Stimulated activated CD4-positive, alpha-beta T cell treated with anti-CD3 and anti-CD28 coated beads, Interleukin-2, amount 100 ng/mL, for 48 hours (primary cell): ENCODE measurements at regions not wholly inside any gene's neighbourhood (a gene's known extent, or its start where the extent isn't known, plus 50 kb on each side); places are given as distances from the start of the nearest gene placed in this dataset.

Experiments used
- DNase-seq, 2 donors: peaks; one replicate each; pipeline ENCODE4 v3.0.0-alpha.2; 2020

GRCh38 chr15:46329876-46330275 lies 695.0 kb downstream of the SQOR start:
- no peak for DNase-seq

GRCh38 chr15:46331546-46331945 lies 696.7 kb downstream of the SQOR start:
- DNase-seq = no peak

DNA sequence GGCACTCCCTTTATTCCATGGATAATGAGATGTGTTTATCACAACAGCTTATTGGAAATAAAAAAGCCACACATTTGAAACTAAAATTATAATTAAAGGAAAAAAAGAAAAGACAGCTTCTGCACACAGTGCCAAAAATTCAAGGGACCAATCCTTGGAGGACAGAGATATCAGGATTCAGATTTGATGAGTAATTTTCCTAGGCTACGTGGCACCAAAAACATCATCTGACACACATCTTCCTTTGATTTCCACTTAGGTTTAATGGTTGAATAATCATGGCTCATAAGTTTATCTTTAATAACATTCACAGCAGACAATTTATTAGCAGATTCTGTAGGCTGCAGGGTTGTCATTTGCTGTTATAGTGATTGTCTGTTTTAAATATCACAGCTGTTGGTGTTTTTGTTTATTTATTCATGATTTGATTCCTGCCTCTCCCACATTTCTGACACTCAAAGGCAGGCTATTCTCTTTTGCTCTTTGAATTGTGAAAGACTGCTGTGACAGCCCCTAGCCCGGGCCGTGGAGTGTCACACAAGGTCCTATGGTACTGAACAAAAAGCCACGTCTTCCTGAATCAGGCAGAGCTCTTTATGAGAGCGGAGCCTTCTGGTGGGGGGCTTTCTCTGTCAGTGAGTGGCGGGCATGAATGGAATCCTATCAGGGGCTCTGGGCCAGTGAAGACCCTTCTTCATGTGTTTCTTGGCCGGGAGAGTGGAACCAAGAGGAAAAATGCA lies 708.5 kb downstream of the SQOR start:
- DNase-seq = no peak

DNA sequence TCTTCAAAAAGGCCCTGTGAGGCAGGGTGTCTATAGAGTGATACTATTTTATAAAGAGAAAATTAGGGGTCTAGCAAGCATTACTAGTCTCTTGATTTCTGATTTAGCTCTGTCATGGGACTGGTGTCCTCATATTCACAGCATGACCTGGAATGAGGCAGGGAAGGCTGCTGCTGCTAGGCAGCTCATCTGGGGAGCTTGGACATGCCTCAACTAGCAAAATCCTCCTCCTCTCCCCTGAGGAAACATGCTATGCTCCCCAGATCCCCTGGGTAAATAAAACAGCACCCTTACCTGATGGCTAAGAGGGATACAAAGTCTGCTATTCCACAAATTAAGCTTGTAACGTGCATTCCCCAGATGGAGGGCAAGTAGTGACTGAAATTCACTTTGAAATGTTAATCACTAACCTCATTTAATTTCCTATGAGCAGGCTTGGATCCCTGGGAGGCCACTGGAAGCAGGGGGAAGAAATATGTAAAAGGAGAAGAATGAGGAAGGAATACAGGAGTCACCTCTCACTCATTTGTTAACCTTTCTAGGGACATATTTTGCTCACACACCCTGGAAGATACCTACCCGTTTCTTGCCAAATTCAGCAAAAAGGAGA lies 709.4 kb downstream of the SQOR start:
- DNase-seq = no peak

DNA sequence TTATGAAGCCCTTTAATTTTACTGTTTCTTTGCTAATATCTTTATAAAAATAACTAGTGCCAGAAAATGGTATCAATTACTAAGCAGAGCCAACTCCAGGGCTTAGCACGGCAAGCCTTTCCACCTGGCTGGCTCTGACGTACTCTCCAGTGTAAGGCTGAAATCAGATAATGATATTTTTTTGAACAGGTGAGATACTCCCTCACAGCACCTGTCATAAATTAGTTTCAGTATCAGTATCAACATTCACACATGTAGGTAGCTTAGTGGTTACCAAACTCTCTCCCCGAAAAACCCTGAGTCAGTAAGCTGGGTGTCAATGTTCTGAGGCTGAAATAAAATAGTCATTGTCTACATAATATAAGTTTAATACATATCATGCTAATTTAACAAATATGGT lies 710.1 kb downstream of the SQOR start:
- no peak for DNase-seq

- DNase-seq = no peak
Measured at GRCh38 chr15:46354443-46354842, 719.6 kb downstream of the SQOR start.

DNA sequence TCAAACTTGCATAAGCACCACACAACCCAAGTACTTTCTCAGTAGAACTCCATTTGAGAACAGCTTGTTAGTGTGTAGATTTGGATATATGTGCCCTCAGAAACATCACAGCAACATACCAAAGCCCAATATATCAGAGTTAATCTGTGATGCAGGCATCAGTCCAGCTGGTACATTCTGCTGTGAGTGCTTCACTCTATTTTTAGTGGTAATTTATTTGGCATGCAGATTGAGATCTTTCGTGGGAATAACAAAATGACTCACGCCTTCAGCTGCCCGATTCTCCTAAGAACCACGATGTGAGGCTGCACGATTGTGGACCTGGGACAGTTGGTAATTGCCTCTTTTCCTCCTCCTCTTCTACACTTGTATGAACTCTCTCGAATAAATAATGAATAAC lies 730.7 kb downstream of the SQOR start:
- DNase-seq = no peak

GRCh38 chr15:46366360-46367007 lies 731.7 kb downstream of the SQOR start:
- DNase-seq = no peak

GRCh38 chr15:46383978-46384377 lies 749.1 kb downstream of the SQOR start:
- no peak for DNase-seq

DNA sequence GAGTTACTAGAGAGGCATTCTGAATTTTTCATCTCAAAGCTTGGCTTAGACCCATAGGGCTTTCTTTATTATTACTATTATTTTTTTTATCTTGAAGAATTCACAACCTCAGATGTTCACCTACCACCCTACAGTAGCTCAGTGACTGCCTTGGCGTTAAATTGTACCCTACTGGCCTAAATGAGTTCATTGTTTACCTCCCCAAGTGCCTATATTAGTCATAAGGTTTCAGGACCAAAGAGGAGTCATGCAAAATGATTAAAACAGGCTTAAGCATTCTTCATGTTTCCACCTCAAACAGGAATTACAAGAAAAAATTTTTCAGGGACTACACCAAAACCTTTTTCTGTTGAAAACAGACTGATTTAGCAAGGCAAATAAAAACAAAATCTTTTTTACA lies 751.5 kb downstream of the SQOR start:
- DNase-seq = no peak

- no peak for DNase-seq
Measured at GRCh38 chr15:46389739-46390138, 754.9 kb downstream of the SQOR start.

DNA sequence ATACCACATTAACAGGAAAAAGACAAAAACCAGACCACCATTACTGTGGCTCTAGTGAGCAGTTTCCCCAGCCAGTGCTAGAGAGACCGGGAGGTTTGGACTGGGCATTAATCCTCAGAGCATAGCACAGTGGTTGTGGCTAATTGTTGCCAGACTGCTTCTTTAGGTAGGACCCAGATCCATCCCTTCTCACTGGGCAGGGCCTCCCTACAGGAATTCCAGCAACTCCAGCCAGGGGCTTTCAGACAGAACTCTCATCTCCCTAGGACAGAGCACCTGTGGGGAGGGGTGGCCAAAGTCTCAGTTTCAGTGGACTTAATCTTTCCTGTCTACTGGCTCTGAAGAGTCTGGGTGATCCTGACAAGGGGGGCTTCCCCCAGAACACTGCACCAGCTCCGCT lies 759.6 kb downstream of the SQOR start:
- no peak for DNase-seq

DNA sequence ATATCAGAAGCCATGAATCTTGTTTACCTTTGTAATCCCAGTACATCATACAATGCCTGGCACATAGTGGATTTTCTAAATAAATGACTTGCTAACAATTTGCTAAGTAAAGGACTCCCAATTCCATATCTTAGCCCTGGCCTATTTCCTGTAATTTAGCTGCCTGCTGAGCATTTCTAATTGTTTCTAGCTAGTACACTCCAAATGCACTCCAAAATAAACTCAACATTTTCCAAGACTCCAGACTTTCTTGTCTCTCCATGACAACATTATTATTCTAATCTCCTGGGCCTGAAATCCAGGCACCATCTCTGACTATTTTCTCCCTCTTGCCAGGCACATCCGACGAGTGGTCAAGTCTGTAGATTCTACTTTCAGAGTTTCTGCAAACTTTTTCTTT lies 773.5 kb downstream of the SQOR start:
- no peak for DNase-seq

DNA sequence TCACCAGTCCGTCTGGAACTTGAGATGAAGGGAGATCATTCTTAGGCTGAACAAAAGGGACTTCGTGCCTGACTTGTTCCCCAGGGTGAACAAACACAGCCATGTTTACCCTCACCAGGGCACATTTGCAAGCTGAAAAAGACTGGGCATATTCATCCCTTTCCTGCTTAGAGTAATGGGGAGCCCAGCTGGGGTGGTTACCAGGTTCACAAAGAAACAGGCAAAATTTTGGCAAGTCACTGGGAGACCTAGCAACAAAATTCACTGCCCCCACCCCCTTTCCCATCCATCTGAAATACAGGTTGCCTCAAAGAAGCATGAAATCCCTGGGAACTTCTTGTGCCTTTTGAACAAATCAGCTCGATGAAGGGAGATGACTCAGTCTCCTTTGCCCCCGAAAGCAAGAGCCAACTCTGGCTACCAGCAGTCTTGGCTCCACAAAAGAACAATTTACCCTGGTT lies 775.0 kb downstream of the SQOR start:
- DNase-seq = no peak

DNA sequence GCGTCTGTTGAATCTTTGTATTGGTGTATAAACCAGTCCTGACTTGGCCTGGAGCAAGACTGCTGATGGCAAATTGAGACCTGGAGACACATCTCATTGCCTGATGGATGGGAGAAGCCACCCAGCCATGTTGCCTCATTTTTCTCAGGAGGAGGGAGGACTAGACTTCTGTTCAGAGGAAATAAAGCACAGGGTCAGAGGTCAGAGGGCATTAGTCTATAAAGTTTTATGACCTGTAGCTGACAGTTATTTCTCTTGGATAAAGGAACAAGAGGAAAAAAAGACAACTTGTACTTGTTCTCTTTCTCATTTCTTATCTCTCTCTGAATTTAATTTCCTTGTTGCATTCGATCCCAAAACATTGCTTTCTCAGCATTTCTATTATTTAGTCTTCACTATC lies 775.9 kb downstream of the SQOR start:
- DNase-seq = no peak

- DNase-seq = no peak
Measured at GRCh38 chr15:46411900-46412299, 777.1 kb downstream of the SQOR start.

- no peak for DNase-seq
Measured at GRCh38 chr15:46413799-46414198, 779.0 kb downstream of the SQOR start.

- DNase-seq = no peak
Measured at GRCh38 chr15:46416544-46416943, 781.7 kb downstream of the SQOR start.

DNA sequence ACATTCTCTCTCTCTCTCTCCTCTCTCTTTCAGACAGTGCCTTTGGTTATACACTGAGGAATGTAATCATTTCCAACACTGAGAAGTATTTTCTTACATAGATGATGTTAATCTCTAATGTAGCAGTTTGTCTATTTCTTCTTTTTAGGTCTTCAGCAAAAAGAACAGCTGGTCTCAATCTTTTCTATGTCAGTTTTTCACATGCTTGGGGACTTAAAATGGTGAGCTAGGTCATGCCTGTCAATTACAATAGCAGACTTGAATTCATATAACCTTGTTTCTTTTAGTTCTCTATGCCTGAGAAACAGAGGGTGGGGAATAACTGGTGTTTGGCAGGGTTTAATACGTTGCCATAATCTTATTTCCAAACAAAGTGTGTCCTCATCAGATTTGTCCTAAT lies 786.2 kb downstream of the SQOR start:
- no peak for DNase-seq

DNA sequence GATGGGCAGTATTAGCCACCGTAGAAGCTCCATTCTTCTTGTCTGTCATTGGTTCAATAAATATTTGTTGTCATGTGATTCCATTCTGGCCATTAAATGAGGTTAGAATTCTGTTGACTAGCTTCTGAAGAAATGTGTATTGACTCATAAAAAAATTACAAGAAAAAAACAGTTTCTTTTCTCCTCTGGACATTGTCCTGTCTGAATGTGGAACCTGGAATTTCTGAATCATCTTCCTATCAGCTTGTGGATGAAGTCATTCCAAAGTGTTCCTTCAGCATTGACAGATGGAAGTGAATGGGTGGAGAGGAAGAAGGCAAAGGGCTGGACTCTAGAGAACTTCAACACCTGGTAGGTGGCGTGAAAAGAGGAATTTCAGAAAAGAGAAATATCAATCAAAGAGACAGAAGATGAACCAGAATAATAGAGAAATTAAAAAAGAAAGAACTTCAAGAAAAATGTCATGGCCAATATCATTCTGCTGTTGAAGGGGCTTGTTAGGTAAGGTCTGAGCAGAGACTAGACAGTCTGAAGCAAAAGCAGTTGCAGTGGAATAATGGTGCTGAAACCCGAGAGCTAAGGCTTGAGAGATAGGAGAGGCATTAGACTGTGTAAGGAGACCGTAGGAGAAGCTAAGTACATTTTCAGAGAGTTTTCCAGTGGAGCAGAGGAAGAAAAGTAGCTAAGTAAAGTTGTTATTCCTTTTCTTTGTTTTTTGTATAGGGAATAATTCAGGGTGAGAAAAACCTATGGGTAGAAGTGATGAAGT lies 806.6 kb downstream of the SQOR start:
- DNase-seq = no peak

DNA sequence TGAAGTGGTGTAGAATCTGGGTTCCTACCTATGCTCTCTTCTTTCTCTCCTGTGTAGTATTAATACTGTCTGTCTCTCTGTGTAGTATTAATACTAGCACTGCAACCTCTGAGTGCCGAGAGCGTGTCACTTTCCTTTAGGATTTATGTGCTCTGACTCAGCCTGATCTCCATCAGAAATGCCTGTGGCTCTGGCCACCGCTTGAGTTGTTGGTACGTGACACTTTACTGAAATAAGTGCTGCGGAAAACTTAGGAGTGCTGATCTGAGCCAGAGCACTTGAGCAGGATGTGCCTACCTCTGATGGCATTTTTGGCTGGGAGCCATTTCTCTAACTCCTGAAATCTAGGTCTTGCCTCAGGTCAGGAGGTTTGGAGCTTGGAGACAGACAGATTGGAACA lies 807.4 kb downstream of the SQOR start:
- no peak for DNase-seq

- DNase-seq = no peak
Measured at GRCh38 chr15:46442901-46443590, 808.2 kb downstream of the SQOR start.
